ENCODE measurements at regions not wholly inside any gene's neighbourhood (a gene's known extent, or its start where the extent isn't known, plus 50 kb on each side); places are given as distances from the start of the nearest gene placed in this dataset.

DNA sequence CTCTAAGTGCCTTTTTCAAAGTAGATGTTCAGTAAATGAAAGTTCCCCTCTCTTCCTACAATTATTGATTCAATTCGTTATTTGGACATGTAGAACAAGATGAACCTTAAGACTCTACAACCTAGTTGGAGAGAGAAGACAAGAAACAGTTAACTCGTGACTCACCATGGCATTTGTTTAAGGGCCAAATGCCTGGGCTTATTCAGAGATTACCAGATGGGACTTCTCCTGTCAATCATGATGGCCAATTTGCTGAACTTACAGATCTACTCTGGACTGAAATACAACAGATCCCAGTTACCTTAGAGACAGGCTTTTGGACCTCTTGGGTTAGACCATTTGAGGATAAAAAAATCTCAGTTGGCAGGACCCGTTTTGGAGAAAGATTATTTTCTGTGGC lies 93.5 kb downstream of the C1orf94 start:
- H3K4me3 ChIP-seq (ENCODE audit: low read length): no peak overlapping the region
- no peaks in the 10 kb centered on the region for H4K20me1 ChIP-seq (ENCODE audit: insufficient read depth, low read depth, low read length)
- no peaks in the 10 kb centered on the region for H3K9me3 ChIP-seq (ENCODE audit: low read length)
- H3K4me1 ChIP-seq (ENCODE audit: low read length): peaks cover 10% of the 10 kb centered on the region
- no peak for DNase-seq
- no peaks in the 10 kb centered on the region for H3K9me2 ChIP-seq (replicated peaks; ENCODE audit: insufficient read depth, low read length)
- no peaks in the 10 kb centered on the region for H3K79me2 ChIP-seq (ENCODE audit: low read length)
- H3K36me3 ChIP-seq (ENCODE audit: insufficient read depth, low read length): no peaks in the 10 kb centered on the region
- no peak overlapping the region for H3K4me2 ChIP-seq (ENCODE audit: low read depth, low read length, poor library complexity, severe bottlenecking)
- H2AFZ ChIP-seq (ENCODE audit: low read length): no peak overlapping the region
- H3K27ac ChIP-seq (ENCODE audit: low read length): no peak overlapping the region
- no peaks in the 10 kb centered on the region for H3K27me3 ChIP-seq (ENCODE audit: low read length)
- no peak overlapping the region for H3K9ac ChIP-seq (ENCODE audit: low read length)

DNA sequence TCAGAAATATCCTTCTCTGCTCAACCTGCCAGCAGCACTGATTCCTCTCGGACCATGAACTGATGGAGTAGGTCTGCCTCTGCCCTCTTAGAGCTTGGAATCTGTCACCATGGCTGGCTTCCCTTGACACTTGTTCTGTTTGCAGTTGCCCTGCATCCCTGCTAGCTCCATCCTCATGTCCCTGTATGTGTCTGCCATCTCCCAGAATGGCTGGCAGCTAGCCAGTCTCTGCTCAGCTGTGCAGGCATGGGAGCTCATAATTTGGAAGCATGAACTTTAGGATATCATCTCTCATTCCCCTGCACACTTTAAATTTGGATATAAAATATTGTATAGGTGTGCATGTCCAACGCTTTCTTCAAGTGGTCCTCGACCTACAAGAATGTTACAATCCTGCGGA lies 95.4 kb downstream of the C1orf94 start:
- no peaks in the 10 kb centered on the region for H3K79me2 ChIP-seq (ENCODE audit: low read length)
- no peak overlapping the region for H3K9ac ChIP-seq (ENCODE audit: low read length)
- DNase-seq: no peak
- H3K4me3 ChIP-seq (ENCODE audit: low read length): no peak overlapping the region
- no peaks in the 10 kb centered on the region for H3K9me3 ChIP-seq (ENCODE audit: low read length)
- peaks cover 10% of the 10 kb centered on the region for H3K4me1 ChIP-seq (ENCODE audit: low read length)
- H3K27ac ChIP-seq (ENCODE audit: low read length): no peak overlapping the region
- H3K36me3 ChIP-seq (ENCODE audit: insufficient read depth, low read length): no peaks in the 10 kb centered on the region
- H3K4me2 ChIP-seq (ENCODE audit: low read depth, low read length, poor library complexity, severe bottlenecking): no peak overlapping the region
- H2AFZ ChIP-seq (ENCODE audit: low read length): no peak overlapping the region
- H3K27me3 ChIP-seq (ENCODE audit: low read length): no peaks in the 10 kb centered on the region; the same call in 1 of the 2 replicates
- H3K9me2 ChIP-seq (replicated peaks; ENCODE audit: insufficient read depth, low read length): no peaks in the 10 kb centered on the region
- H4K20me1 ChIP-seq (ENCODE audit: insufficient read depth, low read depth, low read length): no peaks in the 10 kb centered on the region

DNA sequence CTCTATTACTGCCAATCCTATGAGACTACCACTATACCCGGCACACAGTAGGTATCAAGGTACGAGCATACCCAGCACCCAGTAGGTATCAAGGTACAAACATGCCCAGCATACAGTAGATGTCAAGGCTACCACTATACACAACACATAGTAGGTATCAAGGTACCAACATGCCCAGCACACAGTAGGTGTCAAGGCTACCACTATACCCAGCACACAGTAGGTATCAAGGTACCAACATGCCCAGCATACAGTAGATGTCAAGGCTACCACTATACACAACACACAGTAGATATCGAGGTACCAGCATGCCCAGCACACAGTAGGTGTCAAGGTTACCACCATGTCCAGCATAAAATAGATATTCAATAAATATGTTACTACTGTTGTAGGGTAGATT lies 98.4 kb downstream of the C1orf94 start:
- H3K4me1 ChIP-seq (ENCODE audit: low read length): no peaks in the 10 kb centered on the region
- H3K9me2 ChIP-seq (replicated peaks; ENCODE audit: insufficient read depth, low read length): no peaks in the 10 kb centered on the region
- no peak overlapping the region for H3K4me3 ChIP-seq (ENCODE audit: low read length)
- no peak for DNase-seq
- no peaks in the 10 kb centered on the region for H3K9me3 ChIP-seq (ENCODE audit: low read length)
- no peak overlapping the region for H3K4me2 ChIP-seq (ENCODE audit: low read depth, low read length, poor library complexity, severe bottlenecking)
- H3K27ac ChIP-seq (ENCODE audit: low read length): no peak overlapping the region
- H4K20me1 ChIP-seq (ENCODE audit: insufficient read depth, low read depth, low read length): no peaks in the 10 kb centered on the region
- no peak overlapping the region for H2AFZ ChIP-seq (ENCODE audit: low read length)
- no peaks in the 10 kb centered on the region for H3K36me3 ChIP-seq (ENCODE audit: insufficient read depth, low read length)
- no peaks in the 10 kb centered on the region for H3K79me2 ChIP-seq (ENCODE audit: low read length)
- H3K9ac ChIP-seq (ENCODE audit: low read length): no peak overlapping the region
- H3K27me3 ChIP-seq (ENCODE audit: low read length): no peaks in the 10 kb centered on the region; the same call in 1 of the 2 replicates

DNA sequence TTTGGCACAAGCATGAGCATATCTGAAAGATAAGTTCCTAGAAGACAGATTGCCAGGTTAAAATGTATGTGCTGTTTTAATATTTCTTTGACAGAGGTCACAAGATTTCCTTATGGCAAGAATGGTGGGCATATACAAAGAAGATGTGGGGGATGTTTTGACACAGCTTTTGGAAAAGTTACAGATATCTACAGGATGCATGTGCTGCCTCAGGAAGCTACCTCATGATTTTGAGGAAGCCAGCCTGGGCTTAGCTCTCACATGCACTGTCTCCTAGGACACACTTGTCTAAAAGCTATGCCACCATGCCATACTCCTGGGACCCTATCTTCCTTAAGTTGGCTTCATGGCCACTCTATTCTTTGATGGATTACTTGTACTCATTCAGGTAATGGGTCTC lies 99.9 kb downstream of the C1orf94 start:
- no peaks in the 10 kb centered on the region for H3K36me3 ChIP-seq (ENCODE audit: insufficient read depth, low read length)
- no peaks in the 10 kb centered on the region; the same call in 1 of the 2 replicates for H3K27me3 ChIP-seq (ENCODE audit: low read length)
- H3K4me2 ChIP-seq (ENCODE audit: low read depth, low read length, poor library complexity, severe bottlenecking): no peak overlapping the region
- H2AFZ ChIP-seq (ENCODE audit: low read length): no peak overlapping the region
- no peak overlapping the region for H3K4me3 ChIP-seq (ENCODE audit: low read length)
- no peaks in the 10 kb centered on the region for H3K9me3 ChIP-seq (ENCODE audit: low read length)
- H3K79me2 ChIP-seq (ENCODE audit: low read length): no peaks in the 10 kb centered on the region
- H3K27ac ChIP-seq (ENCODE audit: low read length): no peak overlapping the region
- H4K20me1 ChIP-seq (ENCODE audit: insufficient read depth, low read depth, low read length): no peaks in the 10 kb centered on the region
- DNase-seq: no peak
- H3K4me1 ChIP-seq (ENCODE audit: low read length): no peaks in the 10 kb centered on the region
- no peak overlapping the region for H3K9ac ChIP-seq (ENCODE audit: low read length)
- no peaks in the 10 kb centered on the region for H3K9me2 ChIP-seq (replicated peaks; ENCODE audit: insufficient read depth, low read length)

DNA sequence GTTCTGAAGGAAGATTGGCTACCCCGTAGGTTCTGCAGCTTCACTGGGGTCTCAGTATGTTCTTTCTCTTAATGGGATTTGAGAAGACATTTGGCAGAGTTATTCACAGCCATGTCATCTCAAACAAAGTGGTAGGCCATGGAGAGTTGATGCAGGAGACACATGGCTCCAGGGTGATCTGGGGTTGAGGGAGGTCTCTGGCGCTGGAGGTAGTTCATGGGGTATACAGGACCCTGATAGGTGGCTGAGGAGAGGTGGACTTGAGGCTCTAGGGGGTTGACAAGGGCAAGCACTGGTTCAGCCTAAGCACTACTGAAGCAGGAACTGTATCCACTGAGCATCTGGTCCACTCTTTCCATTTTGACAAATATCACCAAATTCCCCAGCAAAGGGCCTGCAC lies 100.4 kb downstream of the C1orf94 start:
- H2AFZ ChIP-seq (ENCODE audit: low read length): no peak overlapping the region
- no peak overlapping the region for H3K4me2 ChIP-seq (ENCODE audit: low read depth, low read length, poor library complexity, severe bottlenecking)
- H4K20me1 ChIP-seq (ENCODE audit: insufficient read depth, low read depth, low read length): no peaks in the 10 kb centered on the region
- H3K9ac ChIP-seq (ENCODE audit: low read length): no peak overlapping the region
- no peaks in the 10 kb centered on the region for H3K36me3 ChIP-seq (ENCODE audit: insufficient read depth, low read length)
- no peaks in the 10 kb centered on the region for H3K4me1 ChIP-seq (ENCODE audit: low read length)
- no peaks in the 10 kb centered on the region for H3K79me2 ChIP-seq (ENCODE audit: low read length)
- no peak overlapping the region for H3K4me3 ChIP-seq (ENCODE audit: low read length)
- no peaks in the 10 kb centered on the region; the same call in 1 of the 2 replicates for H3K27me3 ChIP-seq (ENCODE audit: low read length)
- no peak overlapping the region for H3K27ac ChIP-seq (ENCODE audit: low read length)
- no peaks in the 10 kb centered on the region for H3K9me2 ChIP-seq (replicated peaks; ENCODE audit: insufficient read depth, low read length)
- H3K9me3 ChIP-seq (ENCODE audit: low read length): no peaks in the 10 kb centered on the region
- no peak for DNase-seq

DNA sequence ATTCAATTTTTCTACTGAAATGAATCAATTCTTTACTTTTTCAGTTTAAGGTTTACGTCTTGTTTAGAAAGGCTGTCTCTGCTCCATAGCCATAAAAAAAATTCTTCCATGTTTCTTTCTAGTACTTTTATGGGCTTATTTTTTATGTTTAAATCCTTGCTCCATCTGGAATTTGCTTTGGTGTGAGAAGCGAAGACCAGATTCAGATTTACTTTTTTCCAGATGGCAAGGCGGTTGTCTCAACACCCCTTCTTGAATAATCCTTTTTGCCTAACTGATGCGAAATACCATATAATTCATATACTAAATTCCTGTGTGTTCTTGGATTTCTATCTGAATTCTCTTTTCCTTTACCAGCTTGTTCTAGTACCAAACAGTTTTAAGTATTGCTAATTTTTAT lies 101.5 kb downstream of the C1orf94 start:
- no peak overlapping the region for H2AFZ ChIP-seq (ENCODE audit: low read length)
- H4K20me1 ChIP-seq (ENCODE audit: insufficient read depth, low read depth, low read length): no peaks in the 10 kb centered on the region
- H3K9me3 ChIP-seq (ENCODE audit: low read length): no peaks in the 10 kb centered on the region
- H3K4me2 ChIP-seq (ENCODE audit: low read depth, low read length, poor library complexity, severe bottlenecking): no peak overlapping the region
- DNase-seq: no peak
- no peak overlapping the region for H3K4me3 ChIP-seq (ENCODE audit: low read length)
- no peaks in the 10 kb centered on the region for H3K79me2 ChIP-seq (ENCODE audit: low read length)
- no peaks in the 10 kb centered on the region; the same call in 1 of the 2 replicates for H3K27me3 ChIP-seq (ENCODE audit: low read length)
- no peak overlapping the region for H3K9ac ChIP-seq (ENCODE audit: low read length)
- no peaks in the 10 kb centered on the region for H3K9me2 ChIP-seq (replicated peaks; ENCODE audit: insufficient read depth, low read length)
- no peaks in the 10 kb centered on the region for H3K36me3 ChIP-seq (ENCODE audit: insufficient read depth, low read length)
- no peak overlapping the region for H3K27ac ChIP-seq (ENCODE audit: low read length)
- no peaks in the 10 kb centered on the region for H3K4me1 ChIP-seq (ENCODE audit: low read length)

DNA sequence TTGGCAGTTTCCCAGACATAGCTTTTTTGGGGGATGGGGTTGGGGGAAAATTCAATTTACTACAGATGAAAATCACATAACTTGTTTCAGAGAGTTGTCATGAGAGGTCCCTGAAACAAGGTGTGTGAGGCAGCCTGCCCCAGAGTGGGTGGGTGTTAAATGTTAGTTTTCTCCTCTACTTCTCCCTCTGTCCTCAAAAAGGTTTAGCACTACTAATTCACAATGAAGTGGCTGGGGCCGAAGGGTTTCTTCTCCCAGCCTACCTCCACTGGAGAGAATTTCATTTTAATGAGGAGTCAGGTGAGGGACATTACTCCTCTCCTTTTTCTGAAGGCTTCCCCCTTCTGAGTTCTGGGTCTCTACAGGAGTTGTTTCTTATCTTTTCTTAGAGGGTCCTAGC lies 103.3 kb downstream of the C1orf94 start:
- H3K4me3 ChIP-seq (ENCODE audit: low read length): no peak overlapping the region
- H3K9me2 ChIP-seq (replicated peaks; ENCODE audit: insufficient read depth, low read length): no peaks in the 10 kb centered on the region
- no peak overlapping the region for H2AFZ ChIP-seq (ENCODE audit: low read length)
- no peaks in the 10 kb centered on the region; the same call in 1 of the 2 replicates for H3K27me3 ChIP-seq (ENCODE audit: low read length)
- H3K4me1 ChIP-seq (ENCODE audit: low read length): no peaks in the 10 kb centered on the region
- no peak for DNase-seq
- H3K9me3 ChIP-seq (ENCODE audit: low read length): no peaks in the 10 kb centered on the region
- no peaks in the 10 kb centered on the region for H3K79me2 ChIP-seq (ENCODE audit: low read length)
- H3K36me3 ChIP-seq (ENCODE audit: insufficient read depth, low read length): no peaks in the 10 kb centered on the region
- no peak overlapping the region for H3K27ac ChIP-seq (ENCODE audit: low read length)
- H3K4me2 ChIP-seq (ENCODE audit: low read depth, low read length, poor library complexity, severe bottlenecking): no peak overlapping the region
- H3K9ac ChIP-seq (ENCODE audit: low read length): no peak overlapping the region
- H4K20me1 ChIP-seq (ENCODE audit: insufficient read depth, low read depth, low read length): no peaks in the 10 kb centered on the region

DNA sequence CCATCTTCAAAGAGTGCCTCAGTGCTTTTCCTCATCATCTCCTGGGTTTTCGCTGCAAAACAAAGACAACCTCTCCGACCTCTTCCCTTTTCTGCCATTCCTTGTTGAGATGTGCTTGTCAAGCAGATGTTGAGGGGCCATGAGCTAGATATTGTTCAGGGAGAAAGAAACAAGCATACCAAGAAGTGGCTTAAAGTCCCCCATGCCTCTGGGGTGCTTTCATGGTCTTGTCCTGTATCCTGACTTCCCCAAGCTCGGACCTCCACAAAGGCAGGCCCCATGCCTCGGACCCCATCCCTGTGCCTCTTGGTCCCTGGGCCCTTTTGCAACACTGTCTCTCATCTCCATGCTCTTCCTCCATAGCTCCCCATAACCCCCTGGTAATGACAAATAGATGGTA lies 103.8 kb downstream of the C1orf94 start:
- Histone ChIP-seq H3K4me3 (ENCODE audit: low read length) (no peak overlapping the region), H3K36me3 (ENCODE audit: insufficient read depth, low read length) (no peaks in the 10 kb centered on the region), H4K20me1 (ENCODE audit: insufficient read depth, low read depth, low read length) (no peaks in the 10 kb centered on the region), H3K9me2 (replicated peaks; ENCODE audit: insufficient read depth, low read length) (no peaks in the 10 kb centered on the region), H3K79me2 (ENCODE audit: low read length) (no peaks in the 10 kb centered on the region), H3K27me3 (ENCODE audit: low read length) (no peaks in the 10 kb centered on the region; the same call in 1 of the 2 replicates), H3K27ac (ENCODE audit: low read length) (no peak overlapping the region), H3K9me3 (ENCODE audit: low read length) (no peaks in the 10 kb centered on the region), H3K9ac (ENCODE audit: low read length) (no peak overlapping the region), H2AFZ (ENCODE audit: low read length) (no peak overlapping the region), H3K4me1 (ENCODE audit: low read length) (no peaks in the 10 kb centered on the region), H3K4me2 (ENCODE audit: low read depth, low read length, poor library complexity, severe bottlenecking) (no peak overlapping the region)
- no peak for DNase-seq

DNA sequence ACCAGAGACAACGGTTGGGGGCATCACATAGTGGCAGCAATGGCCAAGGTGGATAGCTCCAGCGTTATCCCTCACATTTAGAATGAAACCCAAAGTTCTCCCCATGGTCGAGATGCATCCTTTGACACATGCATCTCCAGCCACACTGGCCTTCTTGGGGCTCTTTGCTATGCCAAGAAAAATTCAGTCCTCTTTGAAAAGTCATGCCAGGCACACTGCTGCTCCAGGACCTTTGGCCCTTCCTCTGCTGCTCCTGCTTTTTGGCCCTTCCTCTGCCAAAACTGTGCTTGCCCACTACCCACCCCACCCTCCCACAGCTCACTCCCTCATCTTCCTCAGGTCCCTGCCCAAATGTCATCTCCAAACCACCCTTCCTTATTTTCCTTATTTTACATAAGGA lies 106.4 kb downstream of the C1orf94 start:
- no peak overlapping the region for H3K27ac ChIP-seq (ENCODE audit: low read length)
- H3K4me1 ChIP-seq (ENCODE audit: low read length): no peaks in the 10 kb centered on the region
- no peaks in the 10 kb centered on the region for H3K79me2 ChIP-seq (ENCODE audit: low read length)
- H3K36me3 ChIP-seq (ENCODE audit: insufficient read depth, low read length): no peaks in the 10 kb centered on the region
- no peak overlapping the region for H3K4me2 ChIP-seq (ENCODE audit: low read depth, low read length, poor library complexity, severe bottlenecking)
- no peak overlapping the region for H3K9ac ChIP-seq (ENCODE audit: low read length)
- H2AFZ ChIP-seq (ENCODE audit: low read length): no peak overlapping the region
- no peaks in the 10 kb centered on the region; the same call in 1 of the 2 replicates for H3K27me3 ChIP-seq (ENCODE audit: low read length)
- no peak for DNase-seq
- no peaks in the 10 kb centered on the region for H3K9me2 ChIP-seq (replicated peaks; ENCODE audit: insufficient read depth, low read length)
- H4K20me1 ChIP-seq (ENCODE audit: insufficient read depth, low read depth, low read length): no peaks in the 10 kb centered on the region
- no peaks in the 10 kb centered on the region for H3K9me3 ChIP-seq (ENCODE audit: low read length)
- no peak overlapping the region for H3K4me3 ChIP-seq (ENCODE audit: low read length)
